OCI-LY7 (cell line): ENCODE measurements at regions not wholly inside any gene's neighbourhood (a gene's known extent, or its start where the extent isn't known, plus 50 kb on each side); places are given as distances from the start of the nearest gene placed in this dataset.

Experiments
- BruUV-seq: library from RNA; stranded (reverse); fragments of 400-500 nt; replicated peaks from 2 replicates; lab custom pipeline; 2021; lab: Mats Ljungman, UMichigan
- CTCF ChIA-PET: fragments of 300-600 bp; sonication (Branson Sonifier 250); formaldehyde crosslinking; loops from one replicate; lab custom pipeline; 2022; ENCODE audit warnings: antibody characterized with exemption; ENCODE audit not compliant: unreplicated experiment; lab: Charles Lee
- POLR2A ChIA-PET: fragments of 300-600 bp; sonication (Branson Sonifier 250); formaldehyde crosslinking; loops from one replicate; lab custom pipeline; 2022; ENCODE audit warnings: antibody characterized with exemption; lab: Charles Lee
- DNase-seq: peaks from one replicate; pipeline ENCODE4 v3.0.0-alpha.2; 2015; ENCODE audit warnings: low spot score
- H2AFZ ChIP-seq: fragments of 200-600 bp; sonication (generic), shearing (Covaris generic); 2 replicates; pipeline ENCODE4 v1.6.1; 2014; ENCODE audit warnings: mild to moderate bottlenecking, antibody characterized with exemption, low read length, moderate library complexity
- H3K27ac ChIP-seq: fragments of 200-600 bp; sonication (generic); 2 replicates; pipeline ENCODE4 v1.5.1; 2014; ENCODE audit warnings: mixed run types, low read depth, mild to moderate bottlenecking, moderate library complexity, low read length, inconsistent platforms; ENCODE audit not compliant: poor library complexity, severe bottlenecking
- H3K36me3 ChIP-seq: fragments of 200-600 bp; sonication (generic); 2 replicates; pipeline ENCODE4 v1.6.1; 2014; ENCODE audit warnings: mild to moderate bottlenecking, antibody characterized with exemption, low read length, moderate library complexity, mixed read lengths; ENCODE audit not compliant: insufficient read depth
- H3K4me1 ChIP-seq: fragments of 200-600 bp; sonication (generic); 2 replicates; pipeline ENCODE4 v1.5.1; 2014; ENCODE audit warnings: mild to moderate bottlenecking, low read length; ENCODE audit not compliant: insufficient read depth, poor library complexity, severe bottlenecking
- H3K4me2 ChIP-seq: fragments of 200-600 bp; sonication (generic); 2 replicates; pipeline ENCODE4 v1.6.1; 2014; ENCODE audit warnings: mild to moderate bottlenecking, low read length
- H3K4me3 ChIP-seq: fragments of 200-600 bp; sonication (generic); 2 replicates; pipeline ENCODE4 v1.5.1; 2014; ENCODE audit warnings: mild to moderate bottlenecking, low read depth, low read length; ENCODE audit not compliant: poor library complexity, severe bottlenecking
- H3K79me2 ChIP-seq: fragments of 200-600 bp; sonication (generic); 2 replicates; pipeline ENCODE4 v1.6.1; 2016; ENCODE audit warnings: low read depth, mild to moderate bottlenecking, low read length, moderate library complexity, mixed read lengths; ENCODE audit not compliant: insufficient read depth
- H3K9me2 ChIP-seq: fragments of 200-600 bp; sonication (generic); 2 replicates; pipeline ENCODE4 v1.6.1; 2016; ENCODE audit warnings: mild to moderate bottlenecking, low read length, mixed read lengths; ENCODE audit not compliant: insufficient read depth
- H3K9me3 ChIP-seq: fragments of 200-600 bp; sonication (generic); 2 replicates; pipeline ENCODE4 v1.6.1; 2014; ENCODE audit warnings: mild to moderate bottlenecking, mixed run types, low read length, mixed read lengths
- H4K20me1 ChIP-seq: fragments of 200-600 bp; sonication (generic); 2 replicates; pipeline ENCODE4 v1.6.1; 2014; ENCODE audit warnings: mild to moderate bottlenecking, antibody characterized with exemption, low read length, moderate library complexity, mixed read lengths; ENCODE audit not compliant: insufficient read depth
- CTCF ChIP-seq: fragments of 200-600 bp; sonication (generic); conservative IDR thresholded peaks from 2 replicates; pipeline ENCODE4 v1.5.1; 2014; ENCODE audit warnings: mild to moderate bottlenecking, antibody characterized with exemption, low read length, moderate library complexity, mixed read lengths
- EZH2phosphoT487 ChIP-seq: fragments of 200-600 bp; sonication (generic); IDR thresholded peaks from 2 replicates; pipeline ENCODE4 v1.6.1; 2018; ENCODE audit warnings: low read depth, borderline replicate concordance, mild to moderate bottlenecking, mixed run types, antibody characterized with exemption, low read length, moderate library complexity, mixed read lengths
- intact Hi-C: fragments of 100-400 bp; cut with micrococcal nuclease; formaldehyde crosslinking; loops from one replicate; pipeline ENCODE4 v1.10.0; 2022; ENCODE audit not compliant: unreplicated experiment

DNA sequence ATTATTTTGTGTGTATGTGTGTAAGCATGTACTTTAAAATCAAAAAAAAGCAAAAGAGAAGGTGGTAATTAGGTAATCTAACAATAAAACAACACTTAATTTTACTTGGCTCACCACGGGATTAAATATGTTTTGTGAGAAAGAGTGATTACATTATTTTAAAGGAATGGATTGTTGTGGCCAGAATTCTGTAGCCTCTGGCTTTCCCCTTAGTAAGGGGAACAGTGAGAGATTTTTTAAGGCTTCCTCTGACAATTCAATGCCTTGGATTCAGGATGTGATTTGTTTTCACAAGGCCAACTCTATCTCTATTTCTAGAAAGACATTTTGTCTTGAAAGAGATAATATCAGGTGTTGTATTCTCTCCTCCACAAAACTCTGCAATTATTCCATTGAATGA, 560.3 kb upstream of the CDH8 start:
- ChIA-PET CTCF (no interaction called here), POLR2A (no interaction called here)
- Histone ChIP-seq H2AFZ (no peak overlapping the region), H3K9me2 (no peaks in the 10 kb centered on the region), H3K4me3 (no peak overlapping the region), H4K20me1 (no peaks in the 10 kb centered on the region), H3K4me1 (no peaks in the 10 kb centered on the region), H3K27ac (no peak overlapping the region), H3K9me3 (no peaks in the 10 kb centered on the region), H3K79me2 (no peaks in the 10 kb centered on the region), H3K36me3 (no peaks in the 10 kb centered on the region), H3K4me2 (no peak overlapping the region)
- no peak for DNase-seq
- BruUV-seq, result no TSS peak
- TF ChIP-seq EZH2phosphoT487, result no peak
- intact Hi-C loops, result no loop called here

DNA sequence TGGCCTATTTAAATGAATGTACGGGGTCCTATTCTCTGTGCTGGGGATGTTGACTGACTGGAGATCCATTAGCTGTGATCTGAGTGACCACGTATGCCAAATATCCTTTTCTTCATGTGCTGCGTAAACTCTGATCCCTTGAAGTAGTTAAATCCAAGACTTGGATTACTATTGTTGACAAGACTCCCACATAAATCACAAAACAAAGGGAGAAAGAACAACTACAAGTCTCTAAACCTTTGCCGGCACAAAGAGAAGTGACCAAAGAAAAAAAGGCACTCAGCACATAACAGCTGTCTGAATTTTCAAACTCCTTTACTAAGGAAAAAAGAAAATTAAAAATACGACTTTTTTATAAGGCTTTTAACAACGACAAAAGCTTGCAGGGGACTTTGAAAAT, 559.9 kb upstream of the CDH8 start:
- Histone ChIP-seq H2AFZ (no peak overlapping the region), H3K79me2 (no peaks in the 10 kb centered on the region), H3K36me3 (no peaks in the 10 kb centered on the region), H3K4me2 (no peak overlapping the region), H3K4me1 (no peaks in the 10 kb centered on the region), H4K20me1 (no peaks in the 10 kb centered on the region), H3K9me3 (no peaks in the 10 kb centered on the region), H3K9me2 (no peaks in the 10 kb centered on the region), H3K27ac (no peak overlapping the region), H3K4me3 (no peak overlapping the region)
- DNase-seq, result no peak
- intact Hi-C loops, result no loop called here
- TF ChIP-seq EZH2phosphoT487 (no peak), CTCF (no peak)
- BruUV-seq, result no TSS peak
- ChIA-PET CTCF (no interaction called here), POLR2A (no interaction called here)

- TF ChIP-seq EZH2phosphoT487 (no peak), CTCF (no peak)
- Histone ChIP-seq H3K4me3 (no peak overlapping the region), H4K20me1 (no peaks in the 10 kb centered on the region), H3K27ac (no peak overlapping the region), H3K79me2 (no peaks in the 10 kb centered on the region), H3K9me2 (no peaks in the 10 kb centered on the region), H3K36me3 (no peaks in the 10 kb centered on the region), H3K4me1 (no peaks in the 10 kb centered on the region), H2AFZ (no peak overlapping the region), H3K4me2 (no peak overlapping the region), H3K9me3 (no peaks in the 10 kb centered on the region)
- intact Hi-C loops, result no loop called here
- DNase-seq, result no peak
- ChIA-PET POLR2A (no interaction called here), CTCF (no interaction called here)
- BruUV-seq, result no TSS peak
These were observed 550.1 kb upstream of the CDH8 start for GRCh38 chr16:62586128-62586862.
